Gastrocnemius medialis (tissue), 4 donors: ENCODE measurements at regions not wholly inside any gene's neighbourhood (a gene's known extent, or its start where the extent isn't known, plus 50 kb on each side); places are given as distances from the start of the nearest gene placed in this dataset.

ENCODE experiments used
- CTCF ChIP-seq, 5 experiments: fragments of 450-650 bp in 3 of 5; fragments of 200-600 bp in 2 of 5; sonication (generic) in 2 of 5; IDR thresholded peaks in 4 of 5; conservative IDR thresholded peaks in 1 of 5; 1 replicate in 4 of 5; 2 replicates in 1 of 5; pipeline ENCODE4 v1.5.1; 2016 to 2019; ENCODE audit warnings: antibody characterized with exemption in 5 of 5, mild to moderate bottlenecking in 3 of 5, moderate library complexity in 3 of 5
- POLR2A ChIP-seq, 2 donors: fragments of 450-650 bp; IDR thresholded peaks; one replicate each; pipeline ENCODE4 v1.6.1; 2017; ENCODE audit warnings: antibody characterized with exemption in 2 of 2, mild to moderate bottlenecking in 2 of 2, moderate library complexity in 2 of 2

- TF ChIP-seq CTCF (IDR thresholded peaks at IDR 0.05 in 4 of 5, conservative IDR thresholded peaks at IDR 0.05 in 1 of 5), result no peak
- TF ChIP-seq POLR2A (IDR thresholded peaks at IDR 0.05), result no peak
Observed at GRCh38 chr2:130258356-130258755, 60.1 kb upstream of the TUBA3E start.
